ENCODE measurements at regions not wholly inside any gene's neighbourhood (a gene's known extent, or its start where the extent isn't known, plus 50 kb on each side); places are given as distances from the start of the nearest gene placed in this dataset.

- Histone ChIP-seq H3K23me2 (ENCODE audit: insufficient read length, low read depth, low read length, poor library complexity, severe bottlenecking) (no peaks in the 10 kb centered on the region), H3K4me1 (ENCODE audit: insufficient read depth, low read length) (no peaks in the 10 kb centered on the region), H2AFZ (ENCODE audit: low read length) (no peak overlapping the region), H4K5ac (ENCODE audit: insufficient read length, low read depth, low read length) (no peak overlapping the region), H3K23ac (ENCODE audit: insufficient read length, low read depth, low read length) (no peak overlapping the region), H2BK5ac (ENCODE audit: insufficient read length, low read length) (no peak overlapping the region), H3K27ac (ENCODE audit: insufficient read length, low read depth, low read length) (no peak overlapping the region), H3K4me2 (ENCODE audit: insufficient read depth, insufficient read length, low read length) (no peak overlapping the region), H2AK5ac (ENCODE audit: insufficient read length, low read length) (no peak overlapping the region), H3K79me1 (ENCODE audit: insufficient read depth, low read depth, low read length, poor library complexity, severe bottlenecking) (no peaks in the 10 kb centered on the region), H4K8ac (replicated peaks; ENCODE audit: insufficient read length, low read depth, low read length) (no peak overlapping the region), H3T11ph (ENCODE audit: low read length) (no peak overlapping the region), H4K20me1 (ENCODE audit: control insufficient read depth, insufficient read depth, insufficient read length) (no peaks in the 10 kb centered on the region), H3K18ac (ENCODE audit: insufficient read length, low read depth, low read length) (no peak overlapping the region), H3K9me3 (ENCODE audit: control insufficient read depth, low read depth, low read length) (no peaks in the 10 kb centered on the region), H3K9ac (ENCODE audit: extremely low read depth, insufficient read length, low read length) (no peak overlapping the region), H3K14ac (ENCODE audit: insufficient read depth, low read length) (no peak overlapping the region), H3K4ac (ENCODE audit: low read depth, low read length) (no peak overlapping the region), H3K56ac (ENCODE audit: insufficient read length, low read depth, low read length) (no peak overlapping the region), H3K79me2 (ENCODE audit: insufficient read depth, low read length) (no peaks in the 10 kb centered on the region), H2BK120ac (ENCODE audit: low read depth, low read length, poor library complexity, severe bottlenecking) (no peak overlapping the region), H2BK15ac (ENCODE audit: low read depth, low read length) (no peak overlapping the region), H2BK12ac (ENCODE audit: insufficient read length, low read depth, low read length) (no peak overlapping the region), H2BK20ac (ENCODE audit: low read depth, low read length, poor library complexity, severe bottlenecking) (no peak overlapping the region), H3K27me3 (ENCODE audit: insufficient read depth, low read length) (no peaks in the 10 kb centered on the region), H4K91ac (ENCODE audit: insufficient read length, low read depth, low read length) (no peak overlapping the region)
- no peak overlapping the region for H3K4me3 Mint-ChIP-seq
- no CpG with 5 or more reads among the region's 1 CpG for WGBS (ENCODE audit: extremely low coverage, insufficient read length, low lambda C conversion rate)
- no peak overlapping the region for H3K27ac Mint-ChIP-seq
- H3K36me3 Mint-ChIP-seq (ENCODE audit: insufficient read depth in 1 of 3, low read depth in 3 of 3) = no peaks in the 10 kb centered on the region
- DNase-seq = no peak
- no peak for TF ChIP-seq CTCF (conservative IDR thresholded peaks at IDR 0.05)
- no peaks in the 10 kb centered on the region for H3K27me3 Mint-ChIP-seq (ENCODE audit: low read depth)
- H3K9me3 Mint-ChIP-seq = no peaks in the 10 kb centered on the region
- no peaks in the 10 kb centered on the region for H3K4me1 Mint-ChIP-seq
Observed at GRCh38 chr1:106457368-106457767, 599.1 kb upstream of the PRMT6 start.

Data from H9 (cell line).